COLO668 (cell line): ENCODE measurements at regions not wholly inside any gene's neighbourhood (a gene's known extent, or its start where the extent isn't known, plus 50 kb on each side); places are given as distances from the start of the nearest gene placed in this dataset.

ENCODE experiments used
- DNase-seq: peaks from one replicate; lab custom pipeline; 2025; ENCODE audit not compliant: unreplicated experiment; lab: John Stamatoyannopoulos, UW

GRCh38 chr2:221330436-221330835 lies 241.7 kb downstream of the EPHA4 start:
- DNase-seq, result no peak

- DNase-seq, result no peak
These were observed 237.5 kb downstream of the EPHA4 start for GRCh38 chr2:221334481-221335218.

GRCh38 chr2:221335219-221335752 lies 236.8 kb downstream of the EPHA4 start:
- no peak for DNase-seq

GRCh38 chr2:221336967-221337366 lies 235.1 kb downstream of the EPHA4 start:
- DNase-seq, result no peak

- no peak for DNase-seq
These were observed 234.0 kb downstream of the EPHA4 start for GRCh38 chr2:221337957-221338685.

GRCh38 chr2:221342388-221342787 lies 229.7 kb downstream of the EPHA4 start:
- no peak for DNase-seq

- DNase-seq, result no peak
These were observed 228.6 kb downstream of the EPHA4 start for GRCh38 chr2:221343524-221343923.

- no peak for DNase-seq
These were observed 226.6 kb downstream of the EPHA4 start for GRCh38 chr2:221345516-221345915.

GRCh38 chr2:221346411-221346810 lies 225.7 kb downstream of the EPHA4 start:
- no peak for DNase-seq

- no peak for DNase-seq
These were observed 224.6 kb downstream of the EPHA4 start for GRCh38 chr2:221347471-221347870.

- DNase-seq, result no peak
These were observed 221.5 kb downstream of the EPHA4 start for GRCh38 chr2:221350616-221351015.

- no peak for DNase-seq
These were observed 218.9 kb downstream of the EPHA4 start for GRCh38 chr2:221353201-221353600.

GRCh38 chr2:221360312-221360711 lies 211.8 kb downstream of the EPHA4 start:
- DNase-seq, result no peak

GRCh38 chr2:221360742-221361141 lies 211.4 kb downstream of the EPHA4 start:
- no peak for DNase-seq

GRCh38 chr2:221361633-221362032 lies 210.5 kb downstream of the EPHA4 start:
- no peak for DNase-seq

GRCh38 chr2:221364672-221365071 lies 207.4 kb downstream of the EPHA4 start:
- DNase-seq, result no peak
